HepG2 (cell line): ENCODE measurements at regions not wholly inside any gene's neighbourhood (a gene's known extent, or its start where the extent isn't known, plus 50 kb on each side); places are given as distances from the start of the nearest gene placed in this dataset.

Experiments used
- ATAC-seq: fragments of 200-7000 bp; cut with Tn5 transposase; 3 replicates; pipeline ENCODE4 v1.9.1; 2020; ENCODE audit warnings: mild to moderate bottlenecking, moderate library complexity
- BruUV-seq: library from RNA; stranded (reverse); fragments of 400-500 nt; replicated peaks from 2 replicates; lab custom pipeline; 2021; lab: Mats Ljungman, UMichigan
- CTCF ChIA-PET: fragments of 300-600 bp; formaldehyde crosslinking; extraction: SDS; loops from one replicate; lab custom pipeline; 2021; ENCODE audit warnings: low total read pairs, inconsistent platforms, low intra/inter-chr PET ratio; lab: Yijun Ruan, JAX
- POLR2A ChIA-PET: fragments of 350-600 bp; sonication (Branson Sonifier 250); formaldehyde crosslinking; loops from one replicate; lab custom pipeline; 2020; ENCODE audit warnings: antibody characterized with exemption, inconsistent platforms; lab: Yijun Ruan, JAX
- DNase-seq: peaks from one replicate; pipeline ENCODE4 v3.0.0-alpha.2; 2015; ENCODE audit warnings: low spot score
- FAIRE-seq: peaks from 3 replicates; lab custom pipeline; 2011; peaks lifted over from hg19 to GRCh38; lab: Jason Lieb, UNC
- H2AFZ ChIP-seq: one replicate; pipeline ENCODE4 v1.6.1; 2011; ENCODE audit warnings: low read length, inconsistent platforms
- H3K27ac ChIP-seq: fragments of 300-600 bp; 3 replicates; pipeline ENCODE4 v1.8.0; 2011; ENCODE audit warnings: mixed run types, mild to moderate bottlenecking, mixed read lengths, low read length, inconsistent platforms; ENCODE audit not compliant: insufficient read depth; ENCODE audit errors: extremely low read length
- H3K27me3 ChIP-seq, 2 experiments: fragments of 200-600 bp in 1 of 2; 2 replicates in 1 of 2; 3 replicates in 1 of 2; pipeline versions ENCODE4 v1.6.0 to v1.8.0; 2011; ENCODE audit warnings: low read length in 2 of 2, mild to moderate bottlenecking in 2 of 2, moderate library complexity in 2 of 2, inconsistent platforms in 1 of 2; ENCODE audit not compliant: insufficient read depth in 2 of 2, control insufficient read depth in 1 of 2
- H3K36me3 ChIP-seq, 2 experiments: fragments of 200-600 bp in 1 of 2; replicated peaks in 1 of 2; 2 replicates in 1 of 2; 3 replicates in 1 of 2; pipeline versions ENCODE4 v1.5.1 to v1.8.0; 2011; ENCODE audit warnings: low read length in 2 of 2, inconsistent platforms in 1 of 2; ENCODE audit not compliant: insufficient read depth in 2 of 2, control insufficient read depth in 1 of 2
- H3K4me1 ChIP-seq: 2 replicates; pipeline ENCODE4 v1.5.1; 2012; ENCODE audit warnings: low read length, inconsistent platforms; ENCODE audit not compliant: insufficient read depth
- H3K4me2 ChIP-seq: 2 replicates; pipeline ENCODE4 v1.6.0; 2011; ENCODE audit warnings: low read depth, low read length, inconsistent platforms
- H3K4me3 ChIP-seq, 3 experiments: fragments of 200-600 bp in 1 of 3; sonication (generic), shearing (Covaris generic) in 1 of 3; replicated peaks in 1 of 3; 2 replicates each; pipeline ENCODE4 v1.5.1; 2011 to 2016; ENCODE audit warnings: low read length in 3 of 3, inconsistent platforms in 2 of 3, low read depth in 2 of 3, mild to moderate bottlenecking in 2 of 3, control low read depth in 1 of 3, mixed read lengths in 1 of 3; ENCODE audit not compliant: insufficient read depth in 1 of 3
- H3K79me2 ChIP-seq: one replicate; pipeline ENCODE4 v1.6.1; 2011; ENCODE audit warnings: low read length, inconsistent platforms; ENCODE audit not compliant: insufficient read depth
- H3K9ac ChIP-seq: 2 replicates; pipeline ENCODE4 v1.6.0; 2011; ENCODE audit warnings: mild to moderate bottlenecking, low read depth, low read length, inconsistent platforms; ENCODE audit not compliant: insufficient read depth
- H3K9me3 ChIP-seq: 2 replicates; pipeline ENCODE4 v1.5.1; 2012; ENCODE audit warnings: mild to moderate bottlenecking, low read length
- H4K20me1 ChIP-seq: 2 replicates; pipeline ENCODE4 v1.6.0; 2011; ENCODE audit warnings: inconsistent platforms, mild to moderate bottlenecking, low read length, moderate library complexity; ENCODE audit not compliant: insufficient read depth
- ATF7 ChIP-seq, 2 experiments: fragments of 450-650 bp in 1 of 2; sonication (generic) in 1 of 2; formaldehyde crosslinking in 1 of 2; IDR thresholded peaks; 2 replicates each; pipeline versions ENCODE4 v1.4.0 to v1.6.1; 2016 to 2020; ENCODE audit warnings: antibody characterized with exemption in 1 of 2, mild to moderate bottlenecking in 1 of 2, missing genetic modification reagents in 1 of 2
- KDM6A ChIP-seq: IDR thresholded peaks from 2 replicates; pipeline ENCODE4 v1.6.1; 2016; ENCODE audit warnings: low read depth
- PBX2 ChIP-seq: IDR thresholded peaks from 2 replicates; pipeline ENCODE4 v1.6.1; 2016; ENCODE audit warnings: control low read depth
- RBAK ChIP-seq: sonication (generic); formaldehyde crosslinking; IDR thresholded peaks from 2 replicates; pipeline ENCODE4 v1.5.1; 2020; ENCODE audit warnings: mild to moderate bottlenecking, missing genetic modification reagents
- REST ChIP-seq, 2 experiments: IDR thresholded peaks; 2 replicates each; pipeline ENCODE4 v1.6.1; 2011 to 2012; ENCODE audit warnings: low read length in 2 of 2, borderline replicate concordance in 1 of 2, low read depth in 1 of 2, mild to moderate bottlenecking in 1 of 2, moderate library complexity in 1 of 2
- STAG1 ChIP-seq: sonication (generic); formaldehyde crosslinking; IDR thresholded peaks from 2 replicates; pipeline ENCODE4 v1.4.0; 2020; ENCODE audit warnings: missing genetic modification reagents
- ZKSCAN5 ChIP-seq: sonication (generic); formaldehyde crosslinking; IDR thresholded peaks from 2 replicates; pipeline ENCODE4 v1.5.1; 2020; ENCODE audit warnings: mild to moderate bottlenecking, missing genetic modification reagents
- ZNF232 ChIP-seq: sonication (generic); formaldehyde crosslinking; IDR thresholded peaks from 2 replicates; pipeline ENCODE4 v1.4.0; 2020; ENCODE audit warnings: missing genetic modification reagents, borderline replicate concordance
- ZNF670 ChIP-seq: sonication (generic); formaldehyde crosslinking; IDR thresholded peaks from 2 replicates; pipeline ENCODE4 v1.8.0; 2022; ENCODE audit warnings: mild to moderate bottlenecking, missing genetic modification reagents, borderline replicate concordance
- WGBS: methylation state at CpG from one replicate; pipeline ENCODE4 v1.1.6; 2017; ENCODE audit warnings: low lambda C conversion rate; 5-methylcytosine and 5-hydroxymethylcytosine counted together
- in situ Hi-C: cut with HindIII; loops from 2 replicates; pipeline ENCODE4 v1.10.0; 2017; ENCODE audit warnings: low pct_unique_long_range_greater_than_20kb; ENCODE audit not compliant: extremely low pct_ligation_motif_present
- intact Hi-C: fragments of 100-400 bp; cut with micrococcal nuclease; formaldehyde crosslinking; loops from one replicate; pipeline ENCODE4 v1.10.0; 2022; ENCODE audit not compliant: unreplicated experiment

- BruUV-seq: no TSS peak
- ATAC-seq: peak; percentile 58; the same call in 2 of the 3 replicates
Measured at GRCh38 chr9:71487061-71487460, 281.3 kb downstream of the CEMIP2 start.

GRCh38 chr9:71485326-71485725, 283.0 kb downstream of the CEMIP2 start:
- no peaks in the 10 kb centered on the region for H3K79me2 ChIP-seq
- WGBS: 12% methylated on average over 2 of the region's 2 CpGs
- H2AFZ ChIP-seq: no peak overlapping the region
- ATAC-seq (no peak), FAIRE-seq (no peak)
- peaks cover 0 to 8% of the 10 kb centered on the region in 2 experiments; a peak in 1 of 5 replicates for H3K27me3 ChIP-seq
- H3K9ac ChIP-seq: no peak overlapping the region
- no TSS peak for BruUV-seq
- no peak overlapping the region for H3K4me2 ChIP-seq
- H3K36me3 ChIP-seq: no peaks in the 10 kb centered on the region
- intact Hi-C loops: no loop called here
- H3K27ac ChIP-seq: no peak overlapping the region
- no peaks in the 10 kb centered on the region for H4K20me1 ChIP-seq
- H3K4me3 ChIP-seq: no peak overlapping the region
- no peaks in the 10 kb centered on the region for H3K9me3 ChIP-seq
- H3K4me1 ChIP-seq: no peaks in the 10 kb centered on the region
- CTCF ChIA-PET: no interaction called here
- TF ChIP-seq REST (IDR thresholded peaks at IDR 0.05; ENCODE audit: borderline replicate concordance in 1 of 2, low read depth in 1 of 2, low read length in 2 of 2) (no peak), PBX2 (no peak), RBAK (CRISPR knock-in tag) (no peak), ZKSCAN5 (no peak), ATF7 (IDR thresholded peaks at IDR 0.05) (no peak), ATF7 (CRISPR knock-in tag; IDR thresholded peaks at IDR 0.05) (no peak), ZNF232 (CRISPR knock-in tag) (no peak), ZNF670 (CRISPR knock-in tag) (no peak)
- TF ChIP-seq, all 625 proteins: peak for 0
- no peak for DNase-seq
- in situ Hi-C loops: no loop called here
- POLR2A ChIA-PET: no interaction called here

More at GRCh38 chr9:71487061-71487460, 281.3 kb downstream of the CEMIP2 start:
- Histone ChIP-seq H3K36me3 (no peaks in the 10 kb centered on the region), H3K27ac (no peak overlapping the region), H2AFZ (no peak overlapping the region), H3K79me2 (no peaks in the 10 kb centered on the region), H3K27me3 (peaks cover 0 to 8% of the 10 kb centered on the region in 2 experiments; a peak in 1 of 5 replicates), H3K9me3 (no peaks in the 10 kb centered on the region), H4K20me1 (no peaks in the 10 kb centered on the region), H3K4me3 (no peak overlapping the region), H3K4me2 (no peak overlapping the region), H3K4me1 (no peaks in the 10 kb centered on the region), H3K9ac (no peak overlapping the region)
- no peak for TF ChIP-seq KDM6A (CRISPR knock-in tag)
- peak; percentile 14; the same call in 1 of the 2 replicates for TF ChIP-seq STAG1 (CRISPR knock-in tag)
- intact Hi-C loops (no loop called here), in situ Hi-C loops (no loop called here)
- FAIRE-seq: no peak
- WGBS: 4% methylated on average over 4 of the region's 6 CpGs
- CTCF ChIA-PET: no interaction called here
- POLR2A ChIA-PET: no interaction called here
- no peak for DNase-seq
